Psoas muscle (tissue), 7 donors: ENCODE measurements at regions not wholly inside any gene's neighbourhood (a gene's known extent, or its start where the extent isn't known, plus 50 kb on each side); places are given as distances from the start of the nearest gene placed in this dataset.

Experiments
- ATAC-seq, 4 donors: fragments of 200-7000 bp; cut with Tn5 transposase; one replicate each; pipeline ENCODE4 v1.9.1; 2020; ENCODE audit warnings: moderate library complexity in 3 of 4, mild to moderate bottlenecking in 2 of 4
- DNase-seq, 2 donors: peaks; one replicate each; pipeline ENCODE4 v3.0.0-alpha.2; 2020
- H3K27ac ChIP-seq: fragments of 200-600 bp; one replicate; pipeline ENCODE4 v1.8.0; 2022
- H3K27me3 ChIP-seq, 3 donors: fragments of 200-600 bp in 1 of 3; one replicate each; pipeline versions ENCODE4 v1.6.1 to v1.8.0; 2013 to 2022; ENCODE audit warnings: low read length in 2 of 3, mild to moderate bottlenecking in 2 of 3, moderate library complexity in 1 of 3; ENCODE audit not compliant: insufficient read depth in 3 of 3
- H3K36me3 ChIP-seq, 2 donors: fragments of 200-600 bp in 1 of 2; one replicate each; pipeline versions ENCODE4 v1.6.1 to v1.8.0; 2013 to 2022; ENCODE audit warnings: low read depth in 1 of 2, mild to moderate bottlenecking in 1 of 2, moderate library complexity in 1 of 2; ENCODE audit not compliant: insufficient read depth in 1 of 2
- H3K4me1 ChIP-seq: fragments of 200-600 bp; one replicate; pipeline ENCODE4 v1.8.0; 2022
- H3K4me3 ChIP-seq: fragments of 200-600 bp; one replicate; pipeline ENCODE4 v1.8.0; 2022; ENCODE audit warnings: mild to moderate bottlenecking
- H3K9me3 ChIP-seq: fragments of 200-600 bp; one replicate; pipeline ENCODE4 v1.8.0; 2022
- CTCF ChIP-seq: fragments of 200-600 bp; IDR thresholded peaks from one replicate; pipeline ENCODE4 v1.8.0; 2022; ENCODE audit warnings: antibody characterized with exemption
- WGBS, 3 donors: extraction: QIAGEN DNeasy Blood & Tissue Kit; methylation state at CpG; one replicate each; pipeline versions ENCODE4 v1.1.6 to v1.1.7; 2013; 5-methylcytosine and 5-hydroxymethylcytosine counted together
- intact Hi-C, 2 donors: fragments of 100-400 bp; cut with DNase I; formaldehyde crosslinking; loops; one replicate each; pipeline versions ENCODE4 v1.11.0 to v1.14.2; 2022
- donor health status: healthy with polysubstance abuse.
- donor health status: DM: no; HTN: no; CAD: no; lungs with moderate emphysema.
- donor health status: Bipolar disorder and iron deficiency.
- donor health status: healthy.
- donor health status: DM: yes; HTN: yes; CAD: no.
- donor health status: DM: no; HTN: no; CAD: no.
- donor health status: DM: yes; HTN: yes; CAD: no.

DNA sequence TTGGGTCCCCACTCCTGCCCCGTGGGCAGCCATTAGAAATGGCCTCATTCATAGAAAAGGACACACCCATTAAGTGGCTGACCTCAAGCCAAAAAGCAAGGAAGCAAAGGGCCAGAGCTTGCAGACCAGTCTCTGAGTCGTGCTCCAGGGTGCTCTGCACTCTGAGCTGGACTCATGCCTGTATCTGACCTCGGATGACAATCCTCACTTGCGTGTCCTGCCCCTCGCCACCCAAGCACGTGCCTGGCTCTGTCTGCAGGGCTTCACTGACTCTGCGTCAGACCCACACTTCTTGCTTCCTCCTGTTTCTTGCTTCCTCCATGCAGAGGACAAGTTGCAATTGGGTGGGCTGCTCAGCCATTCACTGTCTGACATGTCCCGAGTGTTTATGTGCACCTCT is 138.8 kb downstream of the OAT start:
- H3K4me3 ChIP-seq = no peak overlapping the region
- H3K9me3 ChIP-seq = no peaks in the 10 kb centered on the region
- 57 to 59% (median 58%) methylated on average over 8 of the region's 8 CpGs for WGBS, 3 donors
- intact Hi-C loops = no loop called here
- H3K27ac ChIP-seq = no peak overlapping the region
- peaks cover 0 to 5% (median 0%) of the 10 kb centered on the region in 3 donors for H3K27me3 ChIP-seq
- TF ChIP-seq CTCF = no peak
- no peaks in the 10 kb centered on the region for H3K36me3 ChIP-seq
- no peaks in the 10 kb centered on the region for H3K4me1 ChIP-seq
- ATAC-seq (no peak), DNase-seq (peak in 1 of 2 donors; percentile 26)

GRCh38 chr10:124279298-124279697 is 139.4 kb downstream of the OAT start:
- Histone ChIP-seq H3K27me3 (peaks cover 0 to 5% (median 0%) of the 10 kb centered on the region in 3 donors), H3K27ac (no peak overlapping the region), H3K4me1 (no peaks in the 10 kb centered on the region), H3K36me3 (no peaks in the 10 kb centered on the region), H3K4me3 (no peak overlapping the region), H3K9me3 (peaks cover 4% of the 10 kb centered on the region)
- DNase-seq = no peak
- no peak for TF ChIP-seq CTCF
- no peak for ATAC-seq
- 86 to 95% (median 86%) methylated on average over 2 of the region's 2 CpGs for WGBS, 3 donors
- intact Hi-C loops = no loop called here

- H3K27ac ChIP-seq = no peak overlapping the region
- intact Hi-C loops = no loop called here
- H3K36me3 ChIP-seq = no peaks in the 10 kb centered on the region
These were observed 140.4 kb downstream of the OAT start for GRCh38 chr10:124278356-124278755.

DNA sequence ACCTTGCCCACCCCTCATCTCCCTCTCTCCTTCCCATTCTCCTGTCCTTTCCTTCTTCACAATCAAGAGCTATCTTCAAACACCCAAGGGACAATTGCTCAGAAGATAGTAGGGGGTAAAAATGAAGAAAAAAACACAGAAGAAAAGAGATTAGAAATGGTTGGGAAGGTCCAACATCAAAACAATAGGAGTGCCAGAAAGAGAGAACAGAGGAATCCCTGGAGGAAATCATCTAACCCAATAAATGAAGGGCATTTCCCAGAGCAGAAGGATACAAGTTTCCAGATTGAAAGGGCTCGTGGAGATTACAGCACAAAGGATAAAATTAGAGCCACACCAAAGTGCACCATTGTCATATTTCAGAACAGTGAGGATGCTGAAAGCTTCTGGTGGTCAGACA is 145.6 kb downstream of the OAT start:
- ATAC-seq = no peak
- intact Hi-C loops = no loop called here
- no peak overlapping the region for H3K27ac ChIP-seq

More at GRCh38 chr10:124278356-124278755, 140.4 kb downstream of the OAT start:
- no peak for TF ChIP-seq CTCF
- Histone ChIP-seq H3K4me3 (no peak overlapping the region), H3K27me3 (peaks cover 0 to 5% (median 0%) of the 10 kb centered on the region in 3 donors), H3K9me3 (peaks cover 11% of the 10 kb centered on the region), H3K4me1 (no peaks in the 10 kb centered on the region)
- ATAC-seq = no peak
- no peak for DNase-seq
- 96 to 99% (median 97%) methylated on average over 5 of the region's 5 CpGs for WGBS, 3 donors

More for the DNA sequence above, 145.6 kb downstream of the OAT start:
- Histone ChIP-seq H3K9me3 (peaks cover 20% of the 10 kb centered on the region), H3K27me3 (no peaks in the 10 kb centered on the region), H3K4me1 (no peaks in the 10 kb centered on the region), H3K36me3 (no peaks in the 10 kb centered on the region), H3K4me3 (no peak overlapping the region)
- DNase-seq = no peak
- TF ChIP-seq CTCF = no peak
- WGBS, 3 donors = 35 to 54% (median 35%) methylated on average over 1 of the region's 1 CpG
